ENCODE measurements at regions not wholly inside any gene's neighbourhood (a gene's known extent, or its start where the extent isn't known, plus 50 kb on each side); places are given as distances from the start of the nearest gene placed in this dataset.

DNA sequence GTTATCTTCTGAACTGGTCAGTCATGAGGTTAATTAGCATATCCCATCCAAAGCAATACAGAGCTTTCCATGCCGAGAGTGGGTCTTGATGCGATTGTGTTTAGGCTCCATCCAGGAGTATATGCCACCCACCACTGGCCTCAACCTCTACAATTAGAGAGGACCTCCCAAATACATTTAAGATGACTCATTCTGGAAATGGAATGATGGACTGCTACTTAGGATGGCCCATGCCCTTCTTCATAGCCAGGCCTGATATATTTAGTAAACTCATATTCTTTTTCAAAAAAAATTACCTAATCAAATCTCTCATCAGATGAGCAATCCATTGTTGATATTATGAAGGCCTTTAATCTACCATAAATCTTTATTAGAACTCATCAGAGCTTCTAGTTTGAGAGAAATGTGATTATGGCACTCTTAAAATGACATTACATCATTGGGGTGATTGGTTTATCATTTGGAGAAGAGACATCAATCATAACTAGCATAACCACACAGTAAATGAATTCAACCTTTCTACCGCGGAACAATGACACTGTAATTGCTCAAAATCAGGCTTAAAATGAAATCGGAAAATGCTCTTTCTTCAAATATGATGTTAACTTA is 414.2 kb upstream of the WWC1 start:
- Histone ChIP-seq H3K27ac (no peak overlapping the region), H3K9me3 (ENCODE audit: low read depth) (no peaks in the 10 kb centered on the region), H3K27me3 (no peaks in the 10 kb centered on the region), H3K36me3 (no peaks in the 10 kb centered on the region), H3K4me3 (no peak overlapping the region), H3K4me1 (ENCODE audit: low read depth) (peaks cover 5% of the 10 kb centered on the region)
- DNase-seq (ENCODE audit: low read depth in 1 of 2, low spot score in 1 of 2), result no peak
- TF ChIP-seq, protein P1, sequence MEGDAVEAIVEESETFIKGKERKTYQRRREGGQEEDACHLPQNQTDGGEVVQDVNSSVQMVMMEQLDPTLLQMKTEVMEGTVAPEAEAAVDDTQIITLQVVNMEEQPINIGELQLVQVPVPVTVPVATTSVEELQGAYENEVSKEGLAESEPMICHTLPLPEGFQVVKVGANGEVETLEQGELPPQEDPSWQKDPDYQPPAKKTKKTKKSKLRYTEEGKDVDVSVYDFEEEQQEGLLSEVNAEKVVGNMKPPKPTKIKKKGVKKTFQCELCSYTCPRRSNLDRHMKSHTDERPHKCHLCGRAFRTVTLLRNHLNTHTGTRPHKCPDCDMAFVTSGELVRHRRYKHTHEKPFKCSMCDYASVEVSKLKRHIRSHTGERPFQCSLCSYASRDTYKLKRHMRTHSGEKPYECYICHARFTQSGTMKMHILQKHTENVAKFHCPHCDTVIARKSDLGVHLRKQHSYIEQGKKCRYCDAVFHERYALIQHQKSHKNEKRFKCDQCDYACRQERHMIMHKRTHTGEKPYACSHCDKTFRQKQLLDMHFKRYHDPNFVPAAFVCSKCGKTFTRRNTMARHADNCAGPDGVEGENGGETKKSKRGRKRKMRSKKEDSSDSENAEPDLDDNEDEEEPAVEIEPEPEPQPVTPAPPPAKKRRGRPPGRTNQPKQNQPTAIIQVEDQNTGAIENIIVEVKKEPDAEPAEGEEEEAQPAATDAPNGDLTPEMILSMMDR (IDR thresholded peaks at IDR 0.05; ENCODE audit: low read depth, low read length), result no peak

DNA sequence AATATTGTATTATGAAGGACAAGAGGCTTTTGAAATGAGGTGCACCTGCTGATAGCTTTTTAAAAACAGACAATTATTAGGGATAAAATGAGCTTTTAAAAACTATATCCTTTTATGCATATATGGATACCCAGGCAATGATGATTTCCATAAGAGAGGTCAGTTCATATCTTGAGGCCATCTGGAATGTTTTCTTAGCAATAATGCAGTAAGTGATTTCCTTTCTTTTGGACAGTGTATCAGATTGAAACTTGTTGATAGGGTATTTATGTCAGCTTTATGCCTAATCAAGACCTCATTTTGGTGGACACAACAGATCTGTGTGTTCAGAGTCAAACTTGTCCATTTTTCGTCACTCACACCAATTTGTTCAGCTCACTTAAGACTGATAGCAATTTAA is 413.5 kb upstream of the WWC1 start:
- no peak overlapping the region for H3K4me3 ChIP-seq

DNA sequence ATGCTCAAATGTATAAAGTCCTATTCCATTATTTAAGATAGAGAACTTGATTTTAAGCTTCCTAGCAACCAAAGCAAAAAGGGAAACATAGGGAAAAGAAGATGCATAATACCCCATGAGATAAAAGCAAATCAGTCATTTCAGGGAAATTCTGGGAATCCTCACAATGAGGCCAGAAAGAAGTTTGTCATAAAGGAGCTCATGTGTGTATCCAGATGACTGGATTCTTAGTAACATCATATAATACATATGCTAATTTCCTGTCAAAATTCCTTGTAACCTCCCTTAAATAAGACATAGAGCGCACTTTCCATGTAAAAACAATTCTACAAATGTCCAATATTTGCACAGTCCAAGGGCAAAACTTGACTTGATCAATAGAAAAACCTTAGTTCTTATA is 411.0 kb upstream of the WWC1 start:
- TF ChIP-seq, protein P1 (IDR thresholded peaks at IDR 0.05; ENCODE audit: low read depth, low read length), result no peak

More for the DNA sequence above, 413.5 kb upstream of the WWC1 start:
- Histone ChIP-seq H3K9me3 (ENCODE audit: low read depth) (no peaks in the 10 kb centered on the region), H3K27me3 (no peaks in the 10 kb centered on the region), H3K27ac (no peak overlapping the region), H3K4me1 (ENCODE audit: low read depth) (peaks cover 3% of the 10 kb centered on the region), H3K36me3 (no peaks in the 10 kb centered on the region)
- TF ChIP-seq, protein P1 (IDR thresholded peaks at IDR 0.05; ENCODE audit: low read depth, low read length), result no peak
- no peak for DNase-seq (ENCODE audit: low read depth in 1 of 2, low spot score in 1 of 2)

DNA sequence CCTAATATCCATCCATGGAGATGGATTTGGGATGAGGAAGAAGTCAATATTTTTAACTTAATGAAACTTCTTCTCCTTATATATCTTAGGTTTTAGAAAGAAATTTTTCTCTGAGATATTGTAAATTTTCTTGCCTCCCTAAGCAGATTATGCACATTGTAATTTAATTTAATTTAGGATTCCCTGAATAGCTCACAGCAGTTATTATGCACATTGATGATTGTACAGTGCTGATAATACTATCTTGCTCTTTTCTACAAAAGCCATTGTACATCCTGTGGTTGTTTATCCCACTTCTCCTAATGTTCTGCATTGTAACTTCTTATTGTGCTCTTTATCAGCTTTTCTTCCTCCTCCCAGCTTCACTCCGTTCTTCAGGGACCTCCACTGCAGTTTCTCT is 410.4 kb upstream of the WWC1 start:
- no peak for DNase-seq (ENCODE audit: low read depth in 1 of 2, low spot score in 1 of 2)
- H3K27ac ChIP-seq, result no peak overlapping the region
- no peaks in the 10 kb centered on the region for H3K27me3 ChIP-seq
- H3K36me3 ChIP-seq, result no peaks in the 10 kb centered on the region
- no peaks in the 10 kb centered on the region for H3K4me1 ChIP-seq (ENCODE audit: low read depth)
- no peak overlapping the region for H3K4me3 ChIP-seq
- TF ChIP-seq, protein P1 (IDR thresholded peaks at IDR 0.05; ENCODE audit: low read depth, low read length), result no peak
- no peaks in the 10 kb centered on the region for H3K9me3 ChIP-seq (ENCODE audit: low read depth)

More for the DNA sequence above, 411.0 kb upstream of the WWC1 start:
- no peak for DNase-seq (ENCODE audit: low read depth in 1 of 2, low spot score in 1 of 2)
- no peak overlapping the region for H3K4me3 ChIP-seq
- no peaks in the 10 kb centered on the region for H3K27me3 ChIP-seq
- H3K9me3 ChIP-seq (ENCODE audit: low read depth), result no peaks in the 10 kb centered on the region
- H3K27ac ChIP-seq, result no peak overlapping the region
- H3K4me1 ChIP-seq (ENCODE audit: low read depth), result no peaks in the 10 kb centered on the region
- no peaks in the 10 kb centered on the region for H3K36me3 ChIP-seq

DNA sequence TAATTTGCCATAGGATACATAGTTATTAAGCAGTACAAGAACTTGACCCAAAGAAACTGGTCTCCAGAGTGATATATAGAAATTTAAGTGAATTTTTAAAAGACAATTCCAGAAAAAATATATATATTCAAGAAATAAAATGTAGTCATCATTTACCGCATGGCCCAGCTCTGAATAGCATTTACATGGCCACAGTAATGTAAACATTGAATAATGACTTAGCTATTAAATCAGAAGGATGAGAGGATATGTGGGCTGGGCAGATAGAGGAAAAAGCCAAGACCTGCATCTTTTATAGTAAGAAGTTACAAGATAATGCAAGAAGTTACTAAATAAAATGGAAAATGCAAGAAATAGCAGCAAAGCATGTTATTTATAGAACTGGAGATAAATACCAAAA is 405.2 kb upstream of the WWC1 start:
- Histone ChIP-seq H3K9me3 (ENCODE audit: low read depth) (no peaks in the 10 kb centered on the region), H3K27me3 (no peaks in the 10 kb centered on the region), H3K4me3 (no peak overlapping the region), H3K36me3 (no peaks in the 10 kb centered on the region), H3K4me1 (ENCODE audit: low read depth) (no peaks in the 10 kb centered on the region), H3K27ac (no peak overlapping the region)
- TF ChIP-seq, protein P1 (IDR thresholded peaks at IDR 0.05; ENCODE audit: low read depth, low read length), result no peak
- DNase-seq (ENCODE audit: low read depth in 1 of 2, low spot score in 1 of 2), result no peak

Measured in cardiac muscle cell (in vitro differentiated cells and primary cell).